Mammary epithelial cell (primary cell): ENCODE measurements at regions not wholly inside any gene's neighbourhood (a gene's known extent, or its start where the extent isn't known, plus 50 kb on each side); places are given as distances from the start of the nearest gene placed in this dataset.

Experiments
- CTCF ChIP-seq, 2 donors: IDR thresholded peaks in 1 of 2; conservative IDR thresholded peaks in 1 of 2; 2 replicates each; pipeline ENCODE4 v1.5.1; 2011 to 2012; ENCODE audit warnings: inconsistent platforms in 2 of 2, low read length in 2 of 2, mild to moderate bottlenecking in 2 of 2, control low read depth in 1 of 2, low read depth in 1 of 2; ENCODE audit not compliant: insufficient read depth in 1 of 2; ENCODE audit errors: extremely low read depth in 1 of 2
- EZH2 ChIP-seq: IDR thresholded peaks from 2 replicates; pipeline ENCODE4 v1.6.1; 2012; ENCODE audit warnings: low read length, inconsistent platforms, borderline replicate concordance

GRCh38 chr5:126199467-126199866 lies 223.7 kb upstream of the GRAMD2B start:
- TF ChIP-seq CTCF (conservative IDR thresholded peaks at IDR 0.05 in 1 of 2, IDR thresholded peaks at IDR 0.05 in 1 of 2; ENCODE audit: extremely low read depth in 1 of 2, insufficient read depth in 1 of 2, low read depth in 1 of 2, low read length in 2 of 2) = no peak
- TF ChIP-seq EZH2 = no peak
